ENCODE measurements at regions not wholly inside any gene's neighbourhood (a gene's known extent, or its start where the extent isn't known, plus 50 kb on each side); places are given as distances from the start of the nearest gene placed in this dataset.

GRCh38 chr3:193790086-193790990, 197.3 kb downstream of the OPA1 start:
- TF ChIP-seq POLR2A (IDR thresholded peaks at IDR 0.05) (no peak), CTCF (IDR thresholded peaks at IDR 0.05) (no peak), POLR2AphosphoS5 (IDR thresholded peaks at IDR 0.05) (no peak)

All from prostate gland (tissue), 2 donors.